H9 (cell line): ENCODE measurements at regions not wholly inside any gene's neighbourhood (a gene's known extent, or its start where the extent isn't known, plus 50 kb on each side); places are given as distances from the start of the nearest gene placed in this dataset.

Source experiments
- DNase-seq: peaks from one replicate; pipeline ENCODE4 v3.0.0-alpha.2; 2017
- H2AFZ ChIP-seq: one replicate; pipeline ENCODE4 v1.6.1; 2013; ENCODE audit warnings: mild to moderate bottlenecking, low read length, control low read depth, moderate library complexity
- H2AK5ac ChIP-seq: 2 replicates; pipeline ENCODE4 v1.6.1; 2013; ENCODE audit warnings: low read length, control low read depth, mixed read lengths; ENCODE audit not compliant: insufficient read length
- H2BK120ac ChIP-seq: one replicate; pipeline ENCODE4 v1.6.1; 2013; ENCODE audit warnings: low read depth, mild to moderate bottlenecking, low read length, control low read depth, inconsistent platforms; ENCODE audit not compliant: poor library complexity, severe bottlenecking
- H2BK12ac ChIP-seq: 2 replicates; pipeline ENCODE4 v1.6.1; 2013; ENCODE audit warnings: low read length, control low read depth, mixed read lengths, low read depth; ENCODE audit not compliant: insufficient read length
- H2BK15ac ChIP-seq: 2 replicates; pipeline ENCODE4 v1.6.1; 2013; ENCODE audit warnings: low read depth, low read length, control low read depth
- H2BK20ac ChIP-seq: one replicate; pipeline ENCODE4 v1.6.1; 2013; ENCODE audit warnings: low read depth, mild to moderate bottlenecking, low read length, control low read depth, inconsistent platforms; ENCODE audit not compliant: poor library complexity, severe bottlenecking
- H2BK5ac ChIP-seq: 2 replicates; pipeline ENCODE4 v1.6.1; 2013; ENCODE audit warnings: low read length, control low read depth, mixed read lengths; ENCODE audit not compliant: insufficient read length
- H3K14ac ChIP-seq: 2 replicates; pipeline ENCODE4 v1.6.1; 2013; ENCODE audit warnings: low read length, control low read depth; ENCODE audit not compliant: insufficient read depth
- H3K18ac ChIP-seq: 2 replicates; pipeline ENCODE4 v1.6.1; 2013; ENCODE audit warnings: low read depth, mild to moderate bottlenecking, mixed read lengths, low read length, control low read depth; ENCODE audit not compliant: insufficient read length
- H3K23ac ChIP-seq: 2 replicates; pipeline ENCODE4 v1.6.1; 2013; ENCODE audit warnings: low read length, control low read depth, mixed read lengths, low read depth; ENCODE audit not compliant: insufficient read length
- H3K23me2 ChIP-seq: 2 replicates; pipeline ENCODE4 v1.6.1; 2013; ENCODE audit warnings: low read depth, mild to moderate bottlenecking, mixed read lengths, low read length, control low read depth; ENCODE audit not compliant: insufficient read length, poor library complexity, severe bottlenecking
- H3K27ac ChIP-seq: 2 replicates; pipeline ENCODE4 v1.5.1; 2013; ENCODE audit warnings: low read length, control low read depth, mixed read lengths, low read depth; ENCODE audit not compliant: insufficient read length
- H3K27me3 ChIP-seq: 2 replicates; pipeline ENCODE4 v1.6.1; 2013; ENCODE audit warnings: low read length, control low read depth, inconsistent platforms; ENCODE audit not compliant: insufficient read depth
- H3K4ac ChIP-seq: 2 replicates; pipeline ENCODE4 v1.6.1; 2013; ENCODE audit warnings: low read depth, mild to moderate bottlenecking, control low read depth, inconsistent platforms, low read length, moderate library complexity
- H3K4me1 ChIP-seq: 2 replicates; pipeline ENCODE4 v1.6.1; 2013; ENCODE audit warnings: low read length, control low read depth, inconsistent platforms; ENCODE audit not compliant: insufficient read depth
- H3K4me2 ChIP-seq: 2 replicates; pipeline ENCODE4 v1.6.1; 2013; ENCODE audit warnings: low read length, control low read depth, mixed read lengths; ENCODE audit not compliant: insufficient read length, insufficient read depth
- H3K56ac ChIP-seq: 2 replicates; pipeline ENCODE4 v1.6.1; 2013; ENCODE audit warnings: low read depth, mild to moderate bottlenecking, mixed read lengths, low read length, control low read depth; ENCODE audit not compliant: insufficient read length
- H3K79me1 ChIP-seq: 2 replicates; pipeline ENCODE4 v1.6.1; 2013; ENCODE audit warnings: low read depth, mild to moderate bottlenecking, moderate library complexity, low read length, control low read depth, inconsistent platforms; ENCODE audit not compliant: insufficient read depth, poor library complexity, severe bottlenecking
- H3K79me2 ChIP-seq: 2 replicates; pipeline ENCODE4 v1.6.1; 2013; ENCODE audit warnings: low read length, control low read depth, inconsistent platforms; ENCODE audit not compliant: insufficient read depth
- H3K9ac ChIP-seq: 2 replicates; pipeline ENCODE4 v1.6.1; 2013; ENCODE audit warnings: low read length, control low read depth, mixed read lengths; ENCODE audit not compliant: insufficient read length; ENCODE audit errors: extremely low read depth
- H3K9me3 ChIP-seq: one replicate; pipeline ENCODE4 v1.6.1; 2013; ENCODE audit warnings: low read depth, low read length, inconsistent platforms; ENCODE audit not compliant: control insufficient read depth
- H3T11ph ChIP-seq: one replicate; pipeline ENCODE4 v1.6.1; 2013; ENCODE audit warnings: mild to moderate bottlenecking, low read length, control low read depth, inconsistent platforms
- H4K20me1 ChIP-seq: one replicate; pipeline ENCODE4 v1.6.1; 2013; ENCODE audit not compliant: control insufficient read depth, insufficient read length, insufficient read depth
- H4K5ac ChIP-seq: 2 replicates; pipeline ENCODE4 v1.6.1; 2013; ENCODE audit warnings: low read depth, mild to moderate bottlenecking, mixed read lengths, low read length, control low read depth; ENCODE audit not compliant: insufficient read length
- H4K8ac ChIP-seq: replicated peaks from 2 replicates; pipeline ENCODE4 v1.6.1; 2013; ENCODE audit warnings: low read length, control low read depth, mixed read lengths, low read depth; ENCODE audit not compliant: insufficient read length
- H4K91ac ChIP-seq: 2 replicates; pipeline ENCODE4 v1.6.1; 2013; ENCODE audit warnings: low read depth, mild to moderate bottlenecking, moderate library complexity, mixed read lengths, low read length, control low read depth; ENCODE audit not compliant: insufficient read length
- H3K27ac Mint-ChIP-seq, 3 experiments: 2 replicates in 2 of 3; 3 replicates in 1 of 3; pipeline ENCODE4 v1.8.0; 2020 to 2021; ENCODE audit warnings: mixed read lengths in 3 of 3, mild to moderate bottlenecking in 1 of 3, moderate library complexity in 1 of 3
- H3K27me3 Mint-ChIP-seq: 2 replicates; pipeline ENCODE4 v1.8.0; 2021; ENCODE audit warnings: low read depth, mild to moderate bottlenecking, moderate library complexity, mixed read lengths
- H3K36me3 Mint-ChIP-seq, 3 experiments: 2 replicates in 2 of 3; 3 replicates in 1 of 3; pipeline ENCODE4 v1.8.0; 2020 to 2021; ENCODE audit warnings: low read depth in 3 of 3, mixed read lengths in 3 of 3; ENCODE audit not compliant: insufficient read depth in 1 of 3
- H3K4me1 Mint-ChIP-seq, 2 experiments: 2 replicates each; pipeline ENCODE4 v1.8.0; 2020; ENCODE audit warnings: mixed read lengths in 2 of 2
- H3K4me3 Mint-ChIP-seq, 2 experiments: 2 replicates in 1 of 2; 3 replicates in 1 of 2; pipeline ENCODE4 v1.8.0; 2020 to 2021; ENCODE audit warnings: mild to moderate bottlenecking in 2 of 2, mixed read lengths in 2 of 2, moderate library complexity in 1 of 2
- H3K9me3 Mint-ChIP-seq, 2 experiments: 2 replicates in 1 of 2; 3 replicates in 1 of 2; pipeline ENCODE4 v1.8.0; 2020; ENCODE audit warnings: mild to moderate bottlenecking in 2 of 2, mixed read lengths in 2 of 2, moderate library complexity in 1 of 2
- TF ChIP-seq, protein P1 (sequence below): fragments of 200-600 bp; sonication (generic); conservative IDR thresholded peaks from 3 replicates; pipeline ENCODE4 v1.8.0; 2021; ENCODE audit warnings: antibody characterized with exemption, mild to moderate bottlenecking

- DNase-seq = no peak
- Histone ChIP-seq H2BK5ac (no peak overlapping the region), H3K23me2 (no peaks in the 10 kb centered on the region), H4K20me1 (no peaks in the 10 kb centered on the region), H3K4me1 (peaks cover 3% of the 10 kb centered on the region; the same call in 1 of the 2 replicates), H2BK15ac (no peak overlapping the region), H3K23ac (no peak overlapping the region), H2BK120ac (no peak overlapping the region), H3K18ac (no peak overlapping the region), H4K8ac (no peak overlapping the region), H3K9me3 (no peaks in the 10 kb centered on the region), H3K4me2 (peak overlapping the region; percentile 8), H3K27me3 (no peaks in the 10 kb centered on the region), H3K14ac (no peak overlapping the region), H2AK5ac (no peak overlapping the region), H3K79me2 (peaks cover 2% of the 10 kb centered on the region; the same call in 1 of the 2 replicates), H4K5ac (no peak overlapping the region), H3K27ac (no peak overlapping the region), H3K4ac (no peak overlapping the region), H2AFZ (no peak overlapping the region), H4K91ac (no peak overlapping the region), H3T11ph (no peak overlapping the region), H3K79me1 (no peaks in the 10 kb centered on the region), H3K9ac (no peak overlapping the region), H2BK12ac (no peak overlapping the region), H3K56ac (no peak overlapping the region), H2BK20ac (no peak overlapping the region)
- H3K4me1 Mint-ChIP-seq = peaks cover 28 to 39% of the 10 kb centered on the region in 2 experiments
- TF ChIP-seq, protein P1, sequence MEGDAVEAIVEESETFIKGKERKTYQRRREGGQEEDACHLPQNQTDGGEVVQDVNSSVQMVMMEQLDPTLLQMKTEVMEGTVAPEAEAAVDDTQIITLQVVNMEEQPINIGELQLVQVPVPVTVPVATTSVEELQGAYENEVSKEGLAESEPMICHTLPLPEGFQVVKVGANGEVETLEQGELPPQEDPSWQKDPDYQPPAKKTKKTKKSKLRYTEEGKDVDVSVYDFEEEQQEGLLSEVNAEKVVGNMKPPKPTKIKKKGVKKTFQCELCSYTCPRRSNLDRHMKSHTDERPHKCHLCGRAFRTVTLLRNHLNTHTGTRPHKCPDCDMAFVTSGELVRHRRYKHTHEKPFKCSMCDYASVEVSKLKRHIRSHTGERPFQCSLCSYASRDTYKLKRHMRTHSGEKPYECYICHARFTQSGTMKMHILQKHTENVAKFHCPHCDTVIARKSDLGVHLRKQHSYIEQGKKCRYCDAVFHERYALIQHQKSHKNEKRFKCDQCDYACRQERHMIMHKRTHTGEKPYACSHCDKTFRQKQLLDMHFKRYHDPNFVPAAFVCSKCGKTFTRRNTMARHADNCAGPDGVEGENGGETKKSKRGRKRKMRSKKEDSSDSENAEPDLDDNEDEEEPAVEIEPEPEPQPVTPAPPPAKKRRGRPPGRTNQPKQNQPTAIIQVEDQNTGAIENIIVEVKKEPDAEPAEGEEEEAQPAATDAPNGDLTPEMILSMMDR = no peak
- no peaks in the 10 kb centered on the region; a peak in 4 of 7 replicates for H3K36me3 Mint-ChIP-seq
- no peaks in the 10 kb centered on the region; a peak in 1 of 5 replicates for H3K9me3 Mint-ChIP-seq
- no peak overlapping the region for H3K27ac Mint-ChIP-seq
- H3K27me3 Mint-ChIP-seq = no peaks in the 10 kb centered on the region
- no peak overlapping the region for H3K4me3 Mint-ChIP-seq
Observed at GRCh38 chr4:103303011-103303410, 104.9 kb upstream of the CENPE start.
